GM23338 (cell line): ENCODE measurements at regions not wholly inside any gene's neighbourhood (a gene's known extent, or its start where the extent isn't known, plus 50 kb on each side); places are given as distances from the start of the nearest gene placed in this dataset.

Source experiments
- EZH2 ChIP-seq: fragments of 200-600 bp; sonication (generic); IDR thresholded peaks from one replicate; pipeline ENCODE4 v1.8.0; 2017; ENCODE audit warnings: antibody characterized with exemption, mild to moderate bottlenecking, low read depth; ENCODE audit not compliant: unreplicated experiment
- EZH2phosphoT487 ChIP-seq: fragments of 200-600 bp; sonication (generic); IDR thresholded peaks from one replicate; pipeline ENCODE4 v1.8.1; 2018; ENCODE audit warnings: antibody characterized with exemption; ENCODE audit not compliant: unreplicated experiment
- JUNB ChIP-seq: IDR thresholded peaks from one replicate; pipeline ENCODE4 v1.6.1; 2016; ENCODE audit warnings: antibody characterized with exemption; ENCODE audit not compliant: unreplicated experiment
- POLR2AphosphoS5 ChIP-seq: IDR thresholded peaks from 2 replicates; pipeline ENCODE4 v1.6.1; 2016; ENCODE audit warnings: antibody characterized with exemption, low read depth
- ZNF331 ChIP-seq: fragments of 250-450 bp; sonication (Bioruptor Pico); IDR thresholded peaks from 2 replicates; pipeline ENCODE4 v1.5.0; 2020; ENCODE audit warnings: low read depth, mild to moderate bottlenecking, moderate library complexity
- TF ChIP-seq, protein P1 (sequence below), 2 experiments: fragments of 200-600 bp in 1 of 2; sonication (generic) in 1 of 2; conservative IDR thresholded peaks; 2 replicates each; pipeline versions ENCODE4 v1.5.1 to v1.6.1; 2016 to 2017; ENCODE audit warnings: antibody characterized with exemption in 2 of 2, low read depth in 2 of 2, mild to moderate bottlenecking in 2 of 2, moderate library complexity in 1 of 2
- TF ChIP-seq, protein P2 (sequence below): IDR thresholded peaks from one replicate; pipeline ENCODE4 v1.6.1; 2018; ENCODE audit warnings: antibody characterized with exemption; ENCODE audit not compliant: unreplicated experiment

DNA sequence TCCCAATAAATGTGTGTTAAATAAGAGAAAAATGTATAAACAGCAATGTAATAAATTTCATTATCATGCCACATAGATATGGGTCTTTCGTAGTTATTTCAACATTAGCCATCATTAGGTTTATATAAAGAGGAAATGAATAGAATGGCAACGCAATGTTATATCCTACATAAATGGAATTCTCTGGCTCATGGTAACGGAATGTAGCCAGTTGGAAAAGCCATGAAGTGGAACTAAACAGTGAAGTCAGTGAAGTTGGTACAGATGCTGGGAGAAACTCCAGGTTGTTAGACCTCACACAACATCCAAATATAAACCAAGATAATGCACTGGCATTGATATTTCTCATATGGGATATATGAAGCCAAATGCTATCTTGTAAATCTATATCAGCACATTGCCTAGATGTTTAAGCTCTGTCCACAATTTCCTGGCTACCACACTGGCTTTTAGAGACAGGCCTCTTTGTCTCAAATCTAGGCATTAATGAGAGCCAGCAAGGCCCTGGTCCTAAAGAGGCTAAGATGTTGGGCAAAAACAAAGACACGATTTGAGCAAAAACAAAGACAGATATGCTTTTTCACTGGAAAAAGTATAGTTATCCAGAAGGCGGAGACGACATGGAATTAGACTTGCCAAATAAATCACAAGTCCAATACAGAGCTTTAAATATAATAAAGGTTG is 861.0 kb downstream of the RPS29 start:
- TF ChIP-seq EZH2phosphoT487: no peak
- TF ChIP-seq, protein P1, sequence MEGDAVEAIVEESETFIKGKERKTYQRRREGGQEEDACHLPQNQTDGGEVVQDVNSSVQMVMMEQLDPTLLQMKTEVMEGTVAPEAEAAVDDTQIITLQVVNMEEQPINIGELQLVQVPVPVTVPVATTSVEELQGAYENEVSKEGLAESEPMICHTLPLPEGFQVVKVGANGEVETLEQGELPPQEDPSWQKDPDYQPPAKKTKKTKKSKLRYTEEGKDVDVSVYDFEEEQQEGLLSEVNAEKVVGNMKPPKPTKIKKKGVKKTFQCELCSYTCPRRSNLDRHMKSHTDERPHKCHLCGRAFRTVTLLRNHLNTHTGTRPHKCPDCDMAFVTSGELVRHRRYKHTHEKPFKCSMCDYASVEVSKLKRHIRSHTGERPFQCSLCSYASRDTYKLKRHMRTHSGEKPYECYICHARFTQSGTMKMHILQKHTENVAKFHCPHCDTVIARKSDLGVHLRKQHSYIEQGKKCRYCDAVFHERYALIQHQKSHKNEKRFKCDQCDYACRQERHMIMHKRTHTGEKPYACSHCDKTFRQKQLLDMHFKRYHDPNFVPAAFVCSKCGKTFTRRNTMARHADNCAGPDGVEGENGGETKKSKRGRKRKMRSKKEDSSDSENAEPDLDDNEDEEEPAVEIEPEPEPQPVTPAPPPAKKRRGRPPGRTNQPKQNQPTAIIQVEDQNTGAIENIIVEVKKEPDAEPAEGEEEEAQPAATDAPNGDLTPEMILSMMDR (conservative IDR thresholded peaks at IDR 0.05; ENCODE audit: low read depth in 2 of 2): no peak
- no peak for TF ChIP-seq ZNF331 (CRISPR knock-in tag)
- TF ChIP-seq EZH2: no peak
- no peak for TF ChIP-seq POLR2AphosphoS5
- TF ChIP-seq JUNB: no peak
- TF ChIP-seq, protein P2, sequence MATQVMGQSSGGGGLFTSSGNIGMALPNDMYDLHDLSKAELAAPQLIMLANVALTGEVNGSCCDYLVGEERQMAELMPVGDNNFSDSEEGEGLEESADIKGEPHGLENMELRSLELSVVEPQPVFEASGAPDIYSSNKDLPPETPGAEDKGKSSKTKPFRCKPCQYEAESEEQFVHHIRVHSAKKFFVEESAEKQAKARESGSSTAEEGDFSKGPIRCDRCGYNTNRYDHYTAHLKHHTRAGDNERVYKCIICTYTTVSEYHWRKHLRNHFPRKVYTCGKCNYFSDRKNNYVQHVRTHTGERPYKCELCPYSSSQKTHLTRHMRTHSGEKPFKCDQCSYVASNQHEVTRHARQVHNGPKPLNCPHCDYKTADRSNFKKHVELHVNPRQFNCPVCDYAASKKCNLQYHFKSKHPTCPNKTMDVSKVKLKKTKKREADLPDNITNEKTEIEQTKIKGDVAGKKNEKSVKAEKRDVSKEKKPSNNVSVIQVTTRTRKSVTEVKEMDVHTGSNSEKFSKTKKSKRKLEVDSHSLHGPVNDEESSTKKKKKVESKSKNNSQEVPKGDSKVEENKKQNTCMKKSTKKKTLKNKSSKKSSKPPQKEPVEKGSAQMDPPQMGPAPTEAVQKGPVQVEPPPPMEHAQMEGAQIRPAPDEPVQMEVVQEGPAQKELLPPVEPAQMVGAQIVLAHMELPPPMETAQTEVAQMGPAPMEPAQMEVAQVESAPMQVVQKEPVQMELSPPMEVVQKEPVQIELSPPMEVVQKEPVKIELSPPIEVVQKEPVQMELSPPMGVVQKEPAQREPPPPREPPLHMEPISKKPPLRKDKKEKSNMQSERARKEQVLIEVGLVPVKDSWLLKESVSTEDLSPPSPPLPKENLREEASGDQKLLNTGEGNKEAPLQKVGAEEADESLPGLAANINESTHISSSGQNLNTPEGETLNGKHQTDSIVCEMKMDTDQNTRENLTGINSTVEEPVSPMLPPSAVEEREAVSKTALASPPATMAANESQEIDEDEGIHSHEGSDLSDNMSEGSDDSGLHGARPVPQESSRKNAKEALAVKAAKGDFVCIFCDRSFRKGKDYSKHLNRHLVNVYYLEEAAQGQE: no peak
